Natural killer cell (primary cell): ENCODE measurements at regions not wholly inside any gene's neighbourhood (a gene's known extent, or its start where the extent isn't known, plus 50 kb on each side); places are given as distances from the start of the nearest gene placed in this dataset.
"Not testable (repeated sequence)": the region's sequence is repeated elsewhere in the genome, so short reads cannot be mapped to it uniquely, and the experiment has no call there.

ENCODE experiments used
- ATAC-seq, 3 donors: fragments of 150-1000 bp in 2 of 3; fragments of 200-7000 bp in 1 of 3; cut with Tn5 transposase; 1 replicate in 1 of 3; 2 replicates in 2 of 3; pipeline ENCODE4 v1.10.0; 2021; ENCODE audit warnings: mild to moderate bottlenecking in 2 of 3, moderate library complexity in 2 of 3
- DNase-seq, 2 donors: peaks; one replicate each; pipeline versions ENCODE4 v3.0.0 to v3.0.0-alpha.2; 2013 to 2021; ENCODE audit warnings: mixed read lengths in 1 of 2
- H3K27ac ChIP-seq: one replicate; pipeline ENCODE4 v1.5.1; 2013; ENCODE audit warnings: mild to moderate bottlenecking, low read length
- H3K27me3 ChIP-seq: one replicate; pipeline ENCODE4 v1.6.1; 2013; ENCODE audit warnings: low read length; ENCODE audit not compliant: control insufficient read depth, insufficient read depth
- H3K36me3 ChIP-seq: one replicate; pipeline ENCODE4 v1.6.1; 2013; ENCODE audit warnings: low read length; ENCODE audit not compliant: control insufficient read depth, insufficient read depth
- H3K4me1 ChIP-seq: one replicate; pipeline ENCODE4 v1.6.1; 2013; ENCODE audit warnings: low read length; ENCODE audit not compliant: control insufficient read depth, insufficient read depth
- H3K4me3 ChIP-seq: one replicate; pipeline ENCODE4 v1.5.1; 2013; ENCODE audit warnings: low read length
- H3K9me3 ChIP-seq: one replicate; pipeline ENCODE4 v1.6.1; 2013; ENCODE audit warnings: low read length; ENCODE audit not compliant: control insufficient read depth, insufficient read depth
- H3K27ac Mint-ChIP-seq, 2 donors: one replicate each; pipeline ENCODE4 v1.8.0; 2022; ENCODE audit warnings: mild to moderate bottlenecking in 2 of 2, mixed read lengths in 2 of 2, moderate library complexity in 1 of 2
- H3K27me3 Mint-ChIP-seq, 2 donors: one replicate each; pipeline ENCODE4 v1.8.0; 2022; ENCODE audit warnings: low read depth in 2 of 2, mixed read lengths in 2 of 2
- H3K36me3 Mint-ChIP-seq: one replicate; pipeline ENCODE4 v1.8.0; 2022; ENCODE audit warnings: mixed read lengths
- H3K4me1 Mint-ChIP-seq, 2 donors: one replicate each; pipeline ENCODE4 v1.8.0; 2022; ENCODE audit warnings: mixed read lengths in 2 of 2
- H3K4me3 Mint-ChIP-seq: one replicate; pipeline ENCODE4 v1.8.0; 2022; ENCODE audit warnings: mild to moderate bottlenecking, moderate library complexity, mixed read lengths
- H3K9me3 Mint-ChIP-seq, 2 donors: one replicate each; pipeline ENCODE4 v1.8.0; 2022; ENCODE audit warnings: mixed read lengths in 2 of 2
- WGBS: methylation state at CpG from one replicate; pipeline ENCODE4 v1.1.7; 2013; ENCODE audit warnings: missing lambda C conversion rate; ENCODE audit not compliant: insufficient coverage; 5-methylcytosine and 5-hydroxymethylcytosine counted together
- intact Hi-C: fragments of 100-400 bp; cut with micrococcal nuclease; formaldehyde crosslinking; loops from one replicate; pipeline ENCODE4 v1.14.2; 2022
- TF ChIP-seq, protein P1 (sequence below): fragments of 200-600 bp; IDR thresholded peaks from one replicate; pipeline ENCODE4 v1.8.0; 2022; ENCODE audit warnings: antibody characterized with exemption

DNA sequence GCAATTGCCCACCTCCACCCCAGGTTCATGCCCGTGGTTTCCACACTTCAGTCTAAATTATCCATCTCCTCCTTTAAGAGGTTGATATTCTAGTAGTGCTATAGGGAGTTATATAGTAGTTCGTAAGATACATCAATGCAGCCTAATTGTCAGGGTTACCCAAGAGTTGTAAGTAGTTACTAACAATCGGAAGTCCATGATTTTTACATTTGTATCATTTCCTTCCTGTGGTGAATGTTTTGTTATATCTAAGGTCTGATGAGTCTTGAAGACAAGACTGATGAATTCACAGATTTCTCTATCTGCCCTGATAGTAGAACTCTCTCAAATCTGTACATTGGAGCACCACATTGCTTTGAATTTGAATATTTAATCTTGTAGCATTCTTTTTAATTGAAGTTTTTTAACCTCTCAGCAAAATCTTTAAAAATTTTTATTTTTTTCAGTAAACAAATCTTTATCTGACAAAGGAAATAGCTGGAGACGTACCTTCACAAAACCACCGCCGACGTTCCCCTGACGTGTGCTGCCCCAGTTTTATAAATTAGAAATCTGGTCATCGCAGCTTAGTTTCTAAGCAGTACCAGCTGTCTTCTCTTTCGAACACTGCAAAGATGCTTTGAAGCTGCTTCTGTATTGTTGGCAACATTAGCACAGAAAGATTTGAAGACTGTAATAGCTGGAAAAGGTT, 264.5 kb downstream of the SOCS6 start:
- TF ChIP-seq, protein P1, sequence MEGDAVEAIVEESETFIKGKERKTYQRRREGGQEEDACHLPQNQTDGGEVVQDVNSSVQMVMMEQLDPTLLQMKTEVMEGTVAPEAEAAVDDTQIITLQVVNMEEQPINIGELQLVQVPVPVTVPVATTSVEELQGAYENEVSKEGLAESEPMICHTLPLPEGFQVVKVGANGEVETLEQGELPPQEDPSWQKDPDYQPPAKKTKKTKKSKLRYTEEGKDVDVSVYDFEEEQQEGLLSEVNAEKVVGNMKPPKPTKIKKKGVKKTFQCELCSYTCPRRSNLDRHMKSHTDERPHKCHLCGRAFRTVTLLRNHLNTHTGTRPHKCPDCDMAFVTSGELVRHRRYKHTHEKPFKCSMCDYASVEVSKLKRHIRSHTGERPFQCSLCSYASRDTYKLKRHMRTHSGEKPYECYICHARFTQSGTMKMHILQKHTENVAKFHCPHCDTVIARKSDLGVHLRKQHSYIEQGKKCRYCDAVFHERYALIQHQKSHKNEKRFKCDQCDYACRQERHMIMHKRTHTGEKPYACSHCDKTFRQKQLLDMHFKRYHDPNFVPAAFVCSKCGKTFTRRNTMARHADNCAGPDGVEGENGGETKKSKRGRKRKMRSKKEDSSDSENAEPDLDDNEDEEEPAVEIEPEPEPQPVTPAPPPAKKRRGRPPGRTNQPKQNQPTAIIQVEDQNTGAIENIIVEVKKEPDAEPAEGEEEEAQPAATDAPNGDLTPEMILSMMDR, result no peak
- Histone ChIP-seq H3K4me3 (no peak overlapping the region), H3K9me3 (no peaks in the 10 kb centered on the region), H3K27ac (no peak overlapping the region), H3K36me3 (no peaks in the 10 kb centered on the region), H3K27me3 (no peaks in the 10 kb centered on the region), H3K4me1 (no peaks in the 10 kb centered on the region)
- Mint-ChIP-seq H3K27ac (no peak overlapping the region), H3K9me3 (peaks cover 4% of the 10 kb centered on the region in 2 donors), H3K27me3 (no peaks in the 10 kb centered on the region), H3K4me3 (no peak overlapping the region), H3K36me3 (no peaks in the 10 kb centered on the region), H3K4me1 (no peaks in the 10 kb centered on the region)
- ATAC-seq, result no peak
- intact Hi-C loops, result no loop called here
- DNase-seq, result peak in 1 of 2 donors; percentile 43
- 90% methylated on average over 7 of the region's 10 CpGs for WGBS

DNA sequence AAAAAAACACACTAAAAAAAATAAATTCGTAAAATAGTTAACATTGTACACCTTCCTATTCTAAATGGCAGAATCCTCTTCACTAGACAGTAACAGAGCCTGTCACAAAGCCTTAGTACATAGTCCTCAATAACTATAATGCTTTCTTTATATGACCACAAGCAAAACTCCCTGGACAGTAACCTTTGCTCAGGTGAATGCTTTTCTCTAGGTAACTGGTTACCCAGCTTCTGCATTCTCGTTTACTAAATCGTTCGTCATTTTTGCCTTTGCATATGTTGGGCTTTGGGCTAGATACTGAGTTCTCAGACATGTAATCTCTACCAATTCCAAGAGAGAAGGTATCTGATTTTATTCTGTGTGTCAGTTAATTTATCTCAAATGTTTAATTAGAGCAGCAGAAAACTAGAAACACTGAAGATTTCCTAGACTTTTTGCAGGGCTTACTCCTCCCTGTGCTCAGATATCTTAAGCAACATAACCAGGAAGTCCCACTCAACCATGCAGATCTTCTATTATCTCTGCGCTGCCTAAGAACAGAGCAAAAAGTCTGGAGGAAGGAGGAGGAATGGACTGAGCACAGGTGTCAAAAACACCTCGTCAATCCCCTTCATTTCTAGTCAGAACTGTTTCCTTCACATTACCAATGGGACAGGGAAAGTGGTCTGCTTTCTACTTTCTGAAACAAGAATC, 247.7 kb downstream of the SOCS6 start:
- Histone ChIP-seq H3K9me3 (no peaks in the 10 kb centered on the region), H3K27ac (no peak overlapping the region), H3K4me1 (no peaks in the 10 kb centered on the region), H3K27me3 (no peaks in the 10 kb centered on the region), H3K4me3 (no peak overlapping the region), H3K36me3 (no peaks in the 10 kb centered on the region)
- 71% methylated on average over 4 of the region's 6 CpGs for WGBS
- peaks cover 7% of the 10 kb centered on the region for H3K36me3 Mint-ChIP-seq
- H3K4me1 Mint-ChIP-seq, result no peaks in the 10 kb centered on the region
- DNase-seq (no peak), ATAC-seq (no peak)
- TF ChIP-seq, protein P1, result no peak
- H3K27ac Mint-ChIP-seq, result no peak overlapping the region
- intact Hi-C loops, result no loop called here
- no peaks in the 10 kb centered on the region for H3K27me3 Mint-ChIP-seq
- peaks cover 3 to 6% of the 10 kb centered on the region in 2 donors for H3K9me3 Mint-ChIP-seq
- H3K4me3 Mint-ChIP-seq, result no peak overlapping the region

DNA sequence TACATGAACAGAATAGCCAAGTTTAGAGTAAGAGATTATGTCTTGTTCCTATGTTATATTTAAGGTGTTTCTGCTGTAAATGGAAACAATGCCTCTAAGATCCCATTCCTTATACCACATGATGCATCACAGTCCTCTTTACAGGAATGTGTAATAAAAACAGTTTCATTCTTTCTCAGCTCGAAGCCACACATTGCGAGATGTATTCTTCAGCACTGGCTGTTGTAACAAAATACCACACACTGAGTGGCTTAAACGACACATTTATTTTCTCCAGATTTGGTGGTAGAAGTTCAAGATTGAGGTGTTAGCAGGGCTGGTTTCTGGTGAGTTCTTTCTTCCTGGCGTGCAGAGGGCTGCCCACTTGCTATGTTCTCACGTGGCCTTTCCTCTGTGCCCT, 246.2 kb downstream of the SOCS6 start:
- 72% methylated on average over 5 of the region's 5 CpGs for WGBS
- no peaks in the 10 kb centered on the region for H3K4me1 Mint-ChIP-seq
- TF ChIP-seq, protein P1, result no peak

DNA sequence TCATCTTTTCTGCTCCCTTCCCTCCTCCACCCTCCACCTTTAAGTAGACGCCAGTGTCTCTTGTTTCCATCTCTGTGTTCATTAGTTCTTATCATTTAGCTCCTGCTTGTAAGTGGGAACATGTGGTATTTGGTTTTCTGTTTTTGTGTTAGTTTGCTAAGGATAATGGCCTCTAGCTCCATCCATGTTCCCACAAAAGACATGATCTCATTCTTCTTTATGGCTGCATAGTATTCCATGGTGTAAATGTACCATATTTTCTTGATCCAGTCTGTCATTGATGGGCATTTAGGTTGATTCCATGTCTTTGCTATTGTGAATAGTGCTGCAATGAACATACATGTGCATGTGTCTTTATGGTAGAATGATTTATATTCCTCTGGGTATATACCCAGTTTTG, 236.5 kb downstream of the SOCS6 start:
- H3K27ac ChIP-seq, H3K4me3 Mint-ChIP-seq, H3K27me3 Mint-ChIP-seq, DNase-seq, H3K27me3 ChIP-seq, H3K4me1 Mint-ChIP-seq, H3K36me3 ChIP-seq, H3K4me3 ChIP-seq, H3K9me3 ChIP-seq, intact Hi-C loops, H3K9me3 Mint-ChIP-seq, H3K27ac Mint-ChIP-seq, H3K4me1 ChIP-seq, ATAC-seq, H3K36me3 Mint-ChIP-seq: not testable (repeated sequence)
- WGBS, result 100% methylated on average over 1 of the region's 1 CpG

More for the DNA sequence above, 246.2 kb downstream of the SOCS6 start:
- no peak overlapping the region for H3K4me3 ChIP-seq
- H3K4me1 ChIP-seq, result no peaks in the 10 kb centered on the region
- H3K27me3 ChIP-seq, result no peaks in the 10 kb centered on the region
- H3K27ac ChIP-seq, result no peak overlapping the region
- no peak for DNase-seq
- no peaks in the 10 kb centered on the region for H3K36me3 Mint-ChIP-seq
- no peak for ATAC-seq
- H3K27me3 Mint-ChIP-seq, result no peaks in the 10 kb centered on the region
- peaks cover 2 to 3% of the 10 kb centered on the region in 2 donors for H3K9me3 Mint-ChIP-seq
- H3K27ac Mint-ChIP-seq, result no peak overlapping the region
- H3K4me3 Mint-ChIP-seq, result no peak overlapping the region
- no peaks in the 10 kb centered on the region for H3K9me3 ChIP-seq
- no peaks in the 10 kb centered on the region for H3K36me3 ChIP-seq
- intact Hi-C loops, result no loop called here
